ENCODE measurements at regions not wholly inside any gene's neighbourhood (a gene's known extent, or its start where the extent isn't known, plus 50 kb on each side); places are given as distances from the start of the nearest gene placed in this dataset.

GRCh38 chr6:132898376-132898775 lies 84.0 kb downstream of the RPS12 start:
- TF ChIP-seq YY1 (IDR thresholded peaks at IDR 0.05; ENCODE audit: insufficient read depth, insufficient read length) (no peak), SUZ12 (IDR thresholded peaks at IDR 0.05; ENCODE audit: extremely low read depth, insufficient read depth, insufficient read length) (no peak)

All from NT2/D1 (cell line).